KMS-11 (cell line): ENCODE measurements at regions not wholly inside any gene's neighbourhood (a gene's known extent, or its start where the extent isn't known, plus 50 kb on each side); places are given as distances from the start of the nearest gene placed in this dataset.

Experiments
- H2AFZ ChIP-seq: fragments of 200-600 bp; sonication (generic); 2 replicates; pipeline ENCODE4 v1.6.1; 2016; ENCODE audit warnings: antibody characterized with exemption, mixed run types, low read depth
- H3K27ac ChIP-seq: fragments of 200-600 bp; sonication (generic); 2 replicates; pipeline ENCODE4 v1.6.1; 2016; ENCODE audit warnings: mild to moderate bottlenecking, mixed run types
- H3K27me3 ChIP-seq: fragments of 200-600 bp; sonication (generic); 2 replicates; pipeline ENCODE4 v1.6.1; 2017; ENCODE audit warnings: mild to moderate bottlenecking, low read depth, mixed run types, moderate library complexity; ENCODE audit not compliant: insufficient read depth
- H3K36me3 ChIP-seq: fragments of 200-600 bp; sonication (generic); 2 replicates; pipeline ENCODE4 v1.6.1; 2017; ENCODE audit warnings: mild to moderate bottlenecking, mixed run types; ENCODE audit not compliant: insufficient read depth
- H3K4me1 ChIP-seq: fragments of 200-600 bp; sonication (generic); 2 replicates; pipeline ENCODE4 v1.6.1; 2016; ENCODE audit warnings: mild to moderate bottlenecking, low read depth, mixed run types; ENCODE audit not compliant: poor library complexity, severe bottlenecking
- H3K4me2 ChIP-seq: fragments of 200-600 bp; sonication (generic); 2 replicates; pipeline ENCODE4 v1.7.0; 2016; ENCODE audit warnings: mild to moderate bottlenecking, mixed run types
- H3K4me3 ChIP-seq: fragments of 200-600 bp; sonication (generic); IDR thresholded peaks from 2 replicates; pipeline ENCODE4 v1.6.1; 2017; ENCODE audit warnings: low read depth, low read length, mixed read lengths; ENCODE audit not compliant: insufficient read depth
- H3K79me2 ChIP-seq: fragments of 200-600 bp; sonication (generic); 2 replicates; pipeline ENCODE4 v1.6.1; 2016; ENCODE audit warnings: low read depth, mixed run types; ENCODE audit not compliant: insufficient read depth
- H3K9ac ChIP-seq: fragments of 200-600 bp; sonication (generic); 2 replicates; pipeline ENCODE4 v1.6.1; 2016; ENCODE audit warnings: mild to moderate bottlenecking, mixed run types
- H4K20me1 ChIP-seq: fragments of 200-600 bp; sonication (generic); 2 replicates; pipeline ENCODE4 v1.6.1; 2016; ENCODE audit warnings: mild to moderate bottlenecking, mixed run types; ENCODE audit not compliant: insufficient read depth
- TF ChIP-seq, protein P1 (sequence below): fragments of 200-600 bp; sonication (generic); conservative IDR thresholded peaks from 2 replicates; pipeline ENCODE4 v1.6.1; 2017; ENCODE audit warnings: low read depth, mild to moderate bottlenecking, antibody characterized with exemption, low read length, moderate library complexity, mixed read lengths

DNA sequence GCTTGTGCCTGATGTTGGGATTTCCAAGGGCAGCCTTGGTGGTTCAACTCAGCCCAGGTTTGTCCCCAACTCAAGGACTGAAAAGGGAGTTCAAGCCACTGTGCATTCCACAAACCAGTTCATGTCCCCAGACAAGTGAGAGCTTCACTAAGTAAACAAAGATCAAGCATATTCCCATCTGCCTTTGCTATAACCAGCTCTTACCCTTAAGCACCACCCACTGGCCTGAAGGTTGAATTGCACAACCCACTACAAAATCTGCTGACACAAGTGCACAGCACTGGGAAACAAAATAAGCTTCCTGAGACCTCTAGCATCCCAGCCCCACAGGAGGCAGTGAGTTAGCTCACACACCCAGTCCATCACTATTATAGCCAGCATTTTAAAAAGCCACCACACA is 516.7 kb downstream of the NR4A2 start:
- H2AFZ ChIP-seq, result no peak overlapping the region
- no peaks in the 10 kb centered on the region for H3K27me3 ChIP-seq
- TF ChIP-seq, protein P1, sequence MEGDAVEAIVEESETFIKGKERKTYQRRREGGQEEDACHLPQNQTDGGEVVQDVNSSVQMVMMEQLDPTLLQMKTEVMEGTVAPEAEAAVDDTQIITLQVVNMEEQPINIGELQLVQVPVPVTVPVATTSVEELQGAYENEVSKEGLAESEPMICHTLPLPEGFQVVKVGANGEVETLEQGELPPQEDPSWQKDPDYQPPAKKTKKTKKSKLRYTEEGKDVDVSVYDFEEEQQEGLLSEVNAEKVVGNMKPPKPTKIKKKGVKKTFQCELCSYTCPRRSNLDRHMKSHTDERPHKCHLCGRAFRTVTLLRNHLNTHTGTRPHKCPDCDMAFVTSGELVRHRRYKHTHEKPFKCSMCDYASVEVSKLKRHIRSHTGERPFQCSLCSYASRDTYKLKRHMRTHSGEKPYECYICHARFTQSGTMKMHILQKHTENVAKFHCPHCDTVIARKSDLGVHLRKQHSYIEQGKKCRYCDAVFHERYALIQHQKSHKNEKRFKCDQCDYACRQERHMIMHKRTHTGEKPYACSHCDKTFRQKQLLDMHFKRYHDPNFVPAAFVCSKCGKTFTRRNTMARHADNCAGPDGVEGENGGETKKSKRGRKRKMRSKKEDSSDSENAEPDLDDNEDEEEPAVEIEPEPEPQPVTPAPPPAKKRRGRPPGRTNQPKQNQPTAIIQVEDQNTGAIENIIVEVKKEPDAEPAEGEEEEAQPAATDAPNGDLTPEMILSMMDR, result peak; percentile 81
- no peak overlapping the region for H3K4me2 ChIP-seq
- H3K27ac ChIP-seq, result no peak overlapping the region
- H3K36me3 ChIP-seq, result no peaks in the 10 kb centered on the region
- H3K79me2 ChIP-seq, result no peaks in the 10 kb centered on the region
- no peak overlapping the region for H3K9ac ChIP-seq
- H4K20me1 ChIP-seq, result no peaks in the 10 kb centered on the region
- no peaks in the 10 kb centered on the region for H3K4me1 ChIP-seq
- H3K4me3 ChIP-seq, result no peak overlapping the region

DNA sequence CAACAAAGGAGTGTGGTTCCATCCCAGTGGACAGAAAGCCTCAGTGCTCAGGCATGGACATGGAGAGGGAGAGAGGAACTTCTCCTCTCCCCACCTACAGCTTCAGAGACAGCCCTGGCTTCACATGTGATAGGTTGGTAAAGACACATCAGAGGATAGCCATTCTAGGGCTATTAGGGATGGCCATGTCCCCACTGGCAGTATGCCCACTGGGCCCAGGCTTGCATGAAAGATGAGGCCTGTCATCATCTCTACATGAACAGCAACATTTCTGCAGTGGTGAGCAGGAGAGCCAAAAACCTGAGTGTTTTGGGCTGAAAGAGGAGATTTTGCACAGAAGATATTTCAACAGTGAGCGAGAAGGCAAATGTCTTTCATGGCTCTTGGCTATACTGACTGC is 517.2 kb downstream of the NR4A2 start:
- no peaks in the 10 kb centered on the region for H4K20me1 ChIP-seq
- H3K27ac ChIP-seq, result no peak overlapping the region
- H3K9ac ChIP-seq, result no peak overlapping the region
- no peaks in the 10 kb centered on the region for H3K79me2 ChIP-seq
- H3K4me3 ChIP-seq, result no peak overlapping the region
- no peak overlapping the region for H3K4me2 ChIP-seq
- no peaks in the 10 kb centered on the region for H3K4me1 ChIP-seq
- TF ChIP-seq, protein P1, result no peak
- H2AFZ ChIP-seq, result no peak overlapping the region
- no peaks in the 10 kb centered on the region for H3K36me3 ChIP-seq
- no peaks in the 10 kb centered on the region for H3K27me3 ChIP-seq

DNA sequence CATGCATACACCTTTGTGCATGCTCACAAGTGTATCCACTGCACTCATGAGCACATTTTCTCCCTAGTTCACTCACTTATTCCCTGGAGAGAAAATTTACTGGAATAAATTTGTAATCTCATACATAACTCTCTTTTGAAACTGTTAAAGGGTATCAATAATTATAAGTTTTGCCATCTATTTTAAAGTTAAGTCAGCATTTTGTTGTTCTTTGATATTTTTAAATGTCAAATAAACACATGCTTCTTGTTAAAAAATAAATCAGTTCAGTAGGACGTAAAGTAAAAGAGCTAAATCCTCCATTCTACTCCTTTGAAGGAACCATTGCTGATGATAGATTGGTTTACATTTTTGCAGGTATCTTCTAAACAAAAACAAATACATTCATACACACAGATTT is 522.1 kb downstream of the NR4A2 start:
- no peaks in the 10 kb centered on the region for H3K36me3 ChIP-seq
- H3K79me2 ChIP-seq, result no peaks in the 10 kb centered on the region
- H2AFZ ChIP-seq, result no peak overlapping the region
- H4K20me1 ChIP-seq, result no peaks in the 10 kb centered on the region
- H3K4me3 ChIP-seq, result no peak overlapping the region
- no peak overlapping the region for H3K4me2 ChIP-seq
- no peaks in the 10 kb centered on the region for H3K4me1 ChIP-seq
- TF ChIP-seq, protein P1, result no peak
- no peaks in the 10 kb centered on the region for H3K27me3 ChIP-seq
- H3K27ac ChIP-seq, result no peak overlapping the region
- no peak overlapping the region for H3K9ac ChIP-seq

DNA sequence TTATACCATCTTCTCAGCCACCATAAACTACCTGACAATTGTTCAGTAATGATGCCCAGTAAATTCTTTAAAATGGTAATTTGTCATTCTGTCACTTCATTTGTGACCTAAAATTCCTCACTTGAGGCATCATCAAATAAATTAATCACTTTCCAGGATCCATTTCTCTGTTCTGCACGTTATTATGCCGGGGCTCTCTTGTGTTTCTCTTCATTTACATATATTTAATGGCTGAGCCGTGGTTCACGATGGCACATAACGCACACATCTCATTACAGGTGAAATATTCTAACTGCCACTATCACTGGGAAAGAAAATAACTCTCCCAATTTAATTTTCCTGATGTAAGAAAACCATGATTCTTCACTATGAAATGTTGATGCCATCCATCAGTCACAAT is 529.6 kb downstream of the NR4A2 start:
- Histone ChIP-seq H3K4me3 (no peak overlapping the region), H4K20me1 (no peaks in the 10 kb centered on the region), H3K4me2 (no peak overlapping the region), H3K9ac (no peak overlapping the region), H3K79me2 (no peaks in the 10 kb centered on the region), H3K36me3 (no peaks in the 10 kb centered on the region), H3K27me3 (no peaks in the 10 kb centered on the region), H2AFZ (no peak overlapping the region), H3K27ac (no peak overlapping the region), H3K4me1 (no peaks in the 10 kb centered on the region)
- TF ChIP-seq, protein P1, result no peak

DNA sequence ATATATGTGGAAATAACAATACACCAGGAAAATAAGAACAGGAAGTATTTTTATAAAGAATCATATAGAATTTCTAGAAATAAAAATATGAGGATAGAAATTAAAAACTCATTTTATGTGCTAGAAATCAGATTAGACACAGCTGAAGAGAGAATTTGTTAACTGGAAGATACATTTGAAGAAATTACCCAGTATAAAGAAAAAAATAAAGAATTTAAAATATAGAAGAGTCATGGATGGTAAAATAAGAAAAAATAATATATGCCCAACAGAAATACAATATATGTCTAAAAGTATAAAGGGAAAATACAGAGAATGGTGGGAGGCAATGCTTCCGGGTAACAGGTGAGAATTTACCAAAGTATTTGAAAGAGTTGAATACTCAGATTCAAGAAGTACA is 539.9 kb downstream of the NR4A2 start:
- TF ChIP-seq, protein P1, result no peak
- Histone ChIP-seq H3K27me3 (no peaks in the 10 kb centered on the region), H3K4me3 (no peak overlapping the region), H3K27ac (no peak overlapping the region), H3K79me2 (no peaks in the 10 kb centered on the region), H3K4me2 (no peak overlapping the region), H4K20me1 (no peaks in the 10 kb centered on the region), H3K36me3 (no peaks in the 10 kb centered on the region), H2AFZ (no peak overlapping the region), H3K9ac (no peak overlapping the region), H3K4me1 (no peaks in the 10 kb centered on the region)
